ENCODE measurements at regions not wholly inside any gene's neighbourhood (a gene's known extent, or its start where the extent isn't known, plus 50 kb on each side); places are given as distances from the start of the nearest gene placed in this dataset.

- TF ChIP-seq, protein P1, sequence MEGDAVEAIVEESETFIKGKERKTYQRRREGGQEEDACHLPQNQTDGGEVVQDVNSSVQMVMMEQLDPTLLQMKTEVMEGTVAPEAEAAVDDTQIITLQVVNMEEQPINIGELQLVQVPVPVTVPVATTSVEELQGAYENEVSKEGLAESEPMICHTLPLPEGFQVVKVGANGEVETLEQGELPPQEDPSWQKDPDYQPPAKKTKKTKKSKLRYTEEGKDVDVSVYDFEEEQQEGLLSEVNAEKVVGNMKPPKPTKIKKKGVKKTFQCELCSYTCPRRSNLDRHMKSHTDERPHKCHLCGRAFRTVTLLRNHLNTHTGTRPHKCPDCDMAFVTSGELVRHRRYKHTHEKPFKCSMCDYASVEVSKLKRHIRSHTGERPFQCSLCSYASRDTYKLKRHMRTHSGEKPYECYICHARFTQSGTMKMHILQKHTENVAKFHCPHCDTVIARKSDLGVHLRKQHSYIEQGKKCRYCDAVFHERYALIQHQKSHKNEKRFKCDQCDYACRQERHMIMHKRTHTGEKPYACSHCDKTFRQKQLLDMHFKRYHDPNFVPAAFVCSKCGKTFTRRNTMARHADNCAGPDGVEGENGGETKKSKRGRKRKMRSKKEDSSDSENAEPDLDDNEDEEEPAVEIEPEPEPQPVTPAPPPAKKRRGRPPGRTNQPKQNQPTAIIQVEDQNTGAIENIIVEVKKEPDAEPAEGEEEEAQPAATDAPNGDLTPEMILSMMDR (IDR thresholded peaks at IDR 0.05): no peak
These were observed 697.3 kb downstream of the NR2F2 start for GRCh38 chr15:97027772-97028171.

GRCh38 chr15:97030251-97030650, 699.8 kb downstream of the NR2F2 start:
- TF ChIP-seq, protein P1 (IDR thresholded peaks at IDR 0.05): no peak

DNA sequence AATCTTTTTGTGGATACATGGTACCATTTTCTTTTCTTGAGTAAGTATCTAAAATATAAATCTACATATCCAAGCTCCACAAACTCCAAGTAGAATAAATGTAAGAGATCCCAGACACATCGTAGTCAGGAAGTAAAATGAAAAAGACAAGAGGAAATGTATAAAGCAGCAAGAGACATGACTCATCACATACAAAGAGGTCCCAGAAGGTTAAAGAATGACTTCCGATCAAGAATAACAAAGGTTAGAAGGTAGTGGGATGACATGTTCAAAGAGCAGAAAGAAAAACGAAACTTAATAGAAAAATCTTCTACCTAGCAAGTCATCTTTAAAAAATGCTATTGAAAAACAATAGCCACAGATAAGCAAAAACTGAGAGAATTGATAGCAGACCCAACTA, 705.8 kb downstream of the NR2F2 start:
- TF ChIP-seq, protein P1 (IDR thresholded peaks at IDR 0.05): no peak

DNA sequence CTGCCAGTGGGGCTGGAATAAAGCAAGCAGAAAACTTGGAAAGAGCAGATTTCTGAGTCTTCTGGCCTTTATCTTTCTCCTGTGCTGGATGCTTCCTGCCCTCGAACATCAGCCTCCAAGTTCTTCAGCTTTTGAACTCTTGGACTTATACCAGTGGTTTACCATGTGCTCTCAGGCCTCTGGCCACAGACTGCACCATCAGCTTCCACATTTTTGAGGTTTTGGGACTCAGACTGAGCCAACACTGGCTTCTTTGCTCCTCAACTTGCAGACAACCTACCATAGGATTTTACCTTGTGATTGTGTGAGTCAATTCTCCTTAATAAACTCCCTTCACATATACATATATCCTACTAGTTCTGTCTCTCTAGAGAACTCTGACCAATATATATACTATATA, 706.6 kb downstream of the NR2F2 start:
- TF ChIP-seq, protein P1 (IDR thresholded peaks at IDR 0.05): no peak

- TF ChIP-seq, protein P1 (IDR thresholded peaks at IDR 0.05): no peak
These were observed 715.3 kb downstream of the NR2F2 start for GRCh38 chr15:97045666-97046421.

- TF ChIP-seq, protein P1 (IDR thresholded peaks at IDR 0.05): no peak
These were observed 722.0 kb downstream of the NR2F2 start for GRCh38 chr15:97052513-97052912.

- TF ChIP-seq, protein P1 (IDR thresholded peaks at IDR 0.05): no peak
These were observed 723.1 kb downstream of the NR2F2 start for GRCh38 chr15:97053635-97054034.

- TF ChIP-seq, protein P1 (IDR thresholded peaks at IDR 0.05): no peak
These were observed 727.0 kb downstream of the NR2F2 start for GRCh38 chr15:97057503-97057902.

Measured in LNCAP (cell line).